ENCODE measurements at regions not wholly inside any gene's neighbourhood (a gene's known extent, or its start where the extent isn't known, plus 50 kb on each side); places are given as distances from the start of the nearest gene placed in this dataset.

GRCh38 chr2:19846567-19846966, 55.2 kb downstream of the TTC32 start:
- DNase-seq = no peak

DNA sequence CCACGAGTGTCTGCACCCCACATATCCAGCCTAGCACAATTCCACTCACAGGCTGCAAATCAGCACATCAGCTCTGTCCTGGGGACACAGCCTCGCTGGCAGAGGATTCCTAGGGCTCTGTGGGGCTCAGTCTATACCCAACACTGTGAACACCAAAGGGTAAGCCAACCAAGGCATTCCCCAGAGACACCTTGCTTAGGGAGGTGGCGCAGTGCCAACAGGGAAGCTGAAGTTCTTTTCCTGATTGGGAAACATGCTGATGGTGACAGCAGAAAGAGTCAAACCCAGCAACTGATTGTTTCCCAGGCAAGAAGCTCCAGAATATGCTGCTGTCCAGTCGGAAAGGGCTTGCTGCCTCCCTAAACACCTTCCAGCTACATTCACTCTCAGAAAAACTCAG, 55.8 kb downstream of the TTC32 start:
- DNase-seq = no peak

- no peak for DNase-seq
Observed at GRCh38 chr2:19845323-19845920, 56.4 kb downstream of the TTC32 start.

GRCh38 chr2:19844750-19845149, 57.0 kb downstream of the TTC32 start:
- DNase-seq = no peak

GRCh38 chr2:19843992-19844515, 57.7 kb downstream of the TTC32 start:
- DNase-seq = no peak

- DNase-seq = no peak
Observed at GRCh38 chr2:19841918-19842693, 59.7 kb downstream of the TTC32 start.

- DNase-seq = no peak
Observed at GRCh38 chr2:19839438-19839837, 62.3 kb downstream of the TTC32 start.

GRCh38 chr2:19838616-19839015, 63.2 kb downstream of the TTC32 start:
- DNase-seq = no peak

- peak; percentile 7 for DNase-seq
Observed at GRCh38 chr2:19837235-19837766, 64.5 kb downstream of the TTC32 start.

DNA sequence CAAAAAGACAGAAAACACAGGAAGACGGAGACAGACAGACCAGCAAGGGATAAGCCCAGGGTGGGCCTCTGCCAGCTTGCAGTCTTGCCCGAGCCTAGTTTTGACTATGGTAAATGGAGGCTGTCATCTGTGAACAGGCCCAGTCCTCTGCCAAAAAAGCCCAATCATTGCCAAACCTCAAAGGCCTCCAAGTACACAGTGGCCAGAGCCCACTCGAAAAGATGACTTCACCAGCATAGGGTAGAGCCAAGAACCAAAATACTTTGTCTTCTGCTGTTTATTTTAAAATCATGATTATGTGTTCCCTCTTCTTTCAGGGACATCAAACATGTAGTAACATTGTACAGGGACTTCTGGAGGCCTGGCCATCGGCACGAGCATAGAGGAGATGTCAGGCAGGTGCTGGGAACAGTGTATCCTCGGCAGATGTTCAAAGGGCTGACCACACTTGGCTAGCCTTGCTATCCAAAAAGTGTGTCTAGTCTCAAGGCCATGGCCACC, 66.0 kb downstream of the TTC32 start:
- DNase-seq = no peak

DNA sequence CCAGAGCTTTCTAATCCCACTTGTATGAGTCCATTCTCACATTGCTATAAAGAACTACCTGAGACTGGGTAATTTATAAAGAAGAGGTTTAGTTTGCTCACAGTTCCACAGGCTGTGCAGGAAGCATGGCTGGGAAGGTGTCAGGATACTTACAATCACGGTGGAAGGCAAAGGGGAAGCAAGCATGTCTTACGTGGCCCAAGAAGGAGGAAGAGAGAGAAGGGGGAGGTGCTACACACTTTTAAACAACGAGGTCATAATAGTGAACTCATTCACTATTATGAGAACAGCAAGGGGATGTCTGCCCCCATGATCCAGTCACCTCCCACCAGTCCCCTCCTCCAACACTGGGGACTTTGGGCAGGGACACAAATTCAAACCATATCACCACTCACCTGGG, 67.8 kb downstream of the TTC32 start:
- DNase-seq = no peak

GRCh38 chr2:19829672-19830071, 72.1 kb downstream of the TTC32 start:
- no peak for DNase-seq

- no peak for DNase-seq
Observed at GRCh38 chr2:19826874-19827273, 74.9 kb downstream of the TTC32 start.

- DNase-seq = no peak
Observed at GRCh38 chr2:19823507-19823906, 78.3 kb downstream of the TTC32 start.

- DNase-seq = no peak
Observed at GRCh38 chr2:19819097-19820065, 82.4 kb downstream of the TTC32 start.

DNA sequence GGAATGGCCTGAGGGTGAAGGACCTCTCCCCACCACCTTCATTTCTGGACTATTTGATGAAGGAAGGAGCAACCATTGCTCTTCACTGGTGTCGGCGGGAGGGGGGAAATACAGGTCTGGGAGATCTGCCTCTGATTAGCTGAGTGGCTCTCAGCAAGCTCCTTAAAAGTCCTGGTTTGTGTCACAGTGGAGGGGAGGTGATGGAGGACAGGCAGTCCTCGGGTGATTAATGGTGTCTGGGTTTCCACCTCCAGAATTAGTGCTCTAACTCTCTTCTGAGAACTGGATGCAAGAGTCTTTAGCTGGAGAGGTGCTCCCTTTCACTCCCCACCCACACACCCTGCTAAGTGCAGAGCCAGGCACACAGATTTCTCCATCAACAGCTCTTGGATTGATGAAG, 83.2 kb downstream of the TTC32 start:
- no peak for DNase-seq

DNA sequence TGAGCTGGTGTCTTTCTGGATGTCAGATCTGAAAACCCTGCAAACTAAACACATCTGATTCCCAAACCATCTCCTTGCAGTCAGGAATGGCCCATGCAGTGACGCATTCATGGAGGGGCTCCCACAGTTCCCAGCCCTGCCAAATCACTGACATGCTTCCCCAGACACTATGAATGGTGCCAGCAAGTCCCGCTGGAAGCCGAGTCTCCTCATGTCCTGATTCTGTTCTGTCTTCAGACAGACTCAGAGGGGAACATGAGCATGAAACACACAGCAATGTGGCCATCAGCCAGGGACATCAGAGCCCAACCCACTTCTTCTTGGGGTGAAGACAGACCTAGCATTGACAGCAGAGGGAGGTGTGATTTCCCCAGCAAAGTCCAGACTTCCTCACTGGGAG, 83.7 kb downstream of the TTC32 start:
- no peak for DNase-seq

GRCh38 chr2:19815746-19816145, 86.0 kb downstream of the TTC32 start:
- no peak for DNase-seq

DNA sequence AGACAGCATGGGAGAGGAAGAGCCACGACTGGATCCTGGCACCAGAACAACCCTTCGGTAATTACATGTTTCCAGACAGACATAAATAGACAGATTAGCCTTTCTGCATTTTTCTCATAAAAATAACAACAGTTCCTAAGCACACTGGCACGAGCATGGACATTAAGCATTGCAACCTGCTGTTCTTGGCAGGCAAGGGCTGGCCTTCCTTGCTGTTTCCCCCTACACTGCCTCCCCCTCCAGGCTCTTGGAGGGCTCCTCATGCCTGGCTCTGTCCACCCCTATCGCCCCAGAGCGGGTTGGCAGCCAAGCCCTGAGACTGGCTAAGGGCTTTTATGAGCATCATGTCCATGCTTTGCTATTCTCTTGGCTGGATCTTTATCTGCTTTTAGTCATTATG, 89.6 kb downstream of the TTC32 start:
- DNase-seq = no peak

DNA sequence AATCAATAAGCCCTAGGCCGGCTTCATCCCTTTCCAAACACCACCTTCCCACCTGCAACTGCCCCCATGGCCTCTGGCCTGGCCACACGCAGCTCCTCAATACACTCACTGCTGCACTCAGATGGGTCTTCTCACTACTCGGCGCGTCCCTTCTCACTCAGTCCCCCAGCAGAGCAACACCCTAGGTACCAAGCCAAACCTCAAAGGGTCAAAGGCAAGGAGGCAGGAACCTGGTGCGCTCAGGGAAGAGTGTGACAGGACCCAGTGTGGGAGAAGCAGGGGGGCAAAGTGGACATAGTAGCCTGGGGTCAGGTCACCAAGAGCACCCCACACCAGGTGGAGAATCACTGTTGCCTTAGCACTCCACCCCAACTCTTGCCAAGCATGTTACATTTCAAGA, 90.6 kb downstream of the TTC32 start:
- DNase-seq = no peak

- DNase-seq = no peak
Observed at GRCh38 chr2:19810637-19811036, 91.1 kb downstream of the TTC32 start.

- DNase-seq = no peak
Observed at GRCh38 chr2:19810148-19810547, 91.6 kb downstream of the TTC32 start.

DNA sequence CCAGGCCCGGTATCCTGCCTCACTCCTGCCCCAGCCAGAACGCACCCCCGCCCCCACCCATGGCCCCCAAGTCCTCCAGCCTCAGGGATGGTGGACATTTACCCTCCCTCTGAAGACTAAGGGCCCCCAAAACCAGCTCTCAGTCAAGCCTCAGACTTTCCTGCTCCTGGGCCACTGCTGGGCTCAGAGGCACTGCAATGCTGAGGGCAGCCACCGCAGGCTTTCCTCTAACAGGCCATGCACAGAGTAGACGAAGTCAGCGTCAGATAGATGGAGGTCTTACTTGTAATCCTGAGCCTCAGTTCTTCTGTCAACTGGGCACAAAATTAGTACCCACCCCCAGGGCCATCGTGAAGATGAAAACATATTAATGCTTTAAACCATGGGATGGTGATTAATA, 92.6 kb downstream of the TTC32 start:
- DNase-seq = no peak
